Hepatocyte (in vitro differentiated cells): ENCODE measurements at regions not wholly inside any gene's neighbourhood (a gene's known extent, or its start where the extent isn't known, plus 50 kb on each side); places are given as distances from the start of the nearest gene placed in this dataset.

Source experiments
- DNase-seq: peaks from one replicate; pipeline ENCODE4 v3.0.0-alpha.2; 2016; ENCODE audit warnings: low spot score
- H2AFZ ChIP-seq: fragments of 200-600 bp; sonication (generic); 2 replicates; pipeline ENCODE4 v1.6.0; 2016; ENCODE audit warnings: antibody characterized with exemption, mild to moderate bottlenecking
- H3K27ac ChIP-seq: fragments of 200-600 bp; sonication (generic); 2 replicates; pipeline ENCODE4 v1.5.1; 2016; ENCODE audit warnings: mild to moderate bottlenecking
- H3K27me3 ChIP-seq: fragments of 200-600 bp; sonication (generic); 2 replicates; pipeline ENCODE4 v1.6.1; 2016
- H3K36me3 ChIP-seq: fragments of 200-600 bp; sonication (generic); replicated peaks from 2 replicates; pipeline ENCODE4 v1.5.1; 2016; ENCODE audit warnings: low read depth; ENCODE audit not compliant: insufficient read depth
- H3K4me1 ChIP-seq: fragments of 200-600 bp; sonication (generic); 2 replicates; pipeline ENCODE4 v1.5.1; 2016; ENCODE audit warnings: mild to moderate bottlenecking, moderate library complexity; ENCODE audit not compliant: insufficient read depth
- H3K4me2 ChIP-seq: fragments of 200-600 bp; sonication (generic); 2 replicates; pipeline ENCODE4 v1.6.0; 2016
- H3K4me3 ChIP-seq: fragments of 200-600 bp; sonication (generic); 2 replicates; pipeline ENCODE4 v1.5.1; 2016; ENCODE audit warnings: mild to moderate bottlenecking
- H3K79me2 ChIP-seq: fragments of 200-600 bp; sonication (generic); 2 replicates; pipeline ENCODE4 v1.6.0; 2017; ENCODE audit warnings: mild to moderate bottlenecking
- H3K9me2 ChIP-seq: fragments of 200-600 bp; sonication (generic); replicated peaks from 2 replicates; pipeline ENCODE4 v1.6.0; 2017; ENCODE audit warnings: mild to moderate bottlenecking; ENCODE audit not compliant: insufficient read depth
- H3K9me3 ChIP-seq: fragments of 200-600 bp; sonication (generic); 2 replicates; pipeline ENCODE4 v1.5.1; 2016; ENCODE audit warnings: low read depth, mild to moderate bottlenecking
- H4K20me1 ChIP-seq: fragments of 200-600 bp; sonication (generic); 2 replicates; pipeline ENCODE4 v1.6.0; 2016; ENCODE audit warnings: mild to moderate bottlenecking; ENCODE audit not compliant: insufficient read depth, poor library complexity, severe bottlenecking
- CTCF ChIP-seq: fragments of 200-600 bp; sonication (generic); IDR thresholded peaks from 2 replicates; pipeline ENCODE4 v1.5.1; 2016; ENCODE audit warnings: antibody characterized with exemption, mild to moderate bottlenecking; ENCODE audit not compliant: poor library complexity
- EZH2 ChIP-seq: fragments of 200-600 bp; sonication (generic); IDR thresholded peaks from 2 replicates; pipeline ENCODE4 v1.6.1; 2016; ENCODE audit warnings: antibody characterized with exemption, mild to moderate bottlenecking, borderline replicate concordance
- EZH2phosphoT487 ChIP-seq: fragments of 200-600 bp; sonication (generic); IDR thresholded peaks from one replicate; pipeline ENCODE4 v1.6.1; 2018; ENCODE audit warnings: antibody characterized with exemption, mild to moderate bottlenecking, low read depth, moderate library complexity; ENCODE audit not compliant: unreplicated experiment, severe bottlenecking
- WGBS: methylation state at CpG from one replicate; pipeline ENCODE4 v1.1.6; 2016; ENCODE audit warnings: low lambda C conversion rate; ENCODE audit errors: missing lambda C conversion rate; 5-methylcytosine and 5-hydroxymethylcytosine counted together

- no peak overlapping the region for H3K27ac ChIP-seq
- peaks cover 3% of the 10 kb centered on the region for H3K27me3 ChIP-seq
- H3K4me1 ChIP-seq, result no peaks in the 10 kb centered on the region
- no peaks in the 10 kb centered on the region for H3K79me2 ChIP-seq
- H3K4me3 ChIP-seq, result no peak overlapping the region
- 54% methylated on average over 2 of the region's 2 CpGs for WGBS
- no peak overlapping the region for H2AFZ ChIP-seq
- H4K20me1 ChIP-seq, result no peaks in the 10 kb centered on the region
- H3K4me2 ChIP-seq, result no peak overlapping the region
- no peak for DNase-seq
- H3K9me2 ChIP-seq, result no peaks in the 10 kb centered on the region
- no peaks in the 10 kb centered on the region for H3K9me3 ChIP-seq
- no peaks in the 10 kb centered on the region for H3K36me3 ChIP-seq
- no peak for TF ChIP-seq EZH2phosphoT487
- TF ChIP-seq CTCF, result no peak
- TF ChIP-seq EZH2, result no peak
Observed at GRCh38 chr10:71070741-71071140, 141.6 kb upstream of the UNC5B start.

- Histone ChIP-seq H3K79me2 (no peaks in the 10 kb centered on the region), H3K36me3 (no peaks in the 10 kb centered on the region), H3K4me2 (no peak overlapping the region), H3K9me3 (no peaks in the 10 kb centered on the region), H3K4me3 (no peak overlapping the region), H3K4me1 (no peaks in the 10 kb centered on the region), H3K27ac (no peak overlapping the region), H3K27me3 (peaks cover 3% of the 10 kb centered on the region), H4K20me1 (no peaks in the 10 kb centered on the region), H2AFZ (no peak overlapping the region), H3K9me2 (no peaks in the 10 kb centered on the region)
- no peak for TF ChIP-seq EZH2phosphoT487
- DNase-seq, result no peak
- WGBS, result 82% methylated on average over 11 of the region's 11 CpGs
Observed at GRCh38 chr10:71072131-71072822, 140.1 kb upstream of the UNC5B start.

- DNase-seq, result no peak
- Histone ChIP-seq H3K4me2 (no peak overlapping the region), H3K27ac (no peak overlapping the region), H3K4me3 (no peak overlapping the region), H3K27me3 (peaks cover 3% of the 10 kb centered on the region), H2AFZ (no peak overlapping the region), H4K20me1 (no peaks in the 10 kb centered on the region), H3K36me3 (no peaks in the 10 kb centered on the region), H3K79me2 (no peaks in the 10 kb centered on the region), H3K4me1 (no peaks in the 10 kb centered on the region), H3K9me2 (no peaks in the 10 kb centered on the region), H3K9me3 (no peaks in the 10 kb centered on the region)
- no peak for TF ChIP-seq CTCF
- no peak for TF ChIP-seq EZH2
- no peak for TF ChIP-seq EZH2phosphoT487
- 87% methylated on average over 5 of the region's 5 CpGs for WGBS
Observed at GRCh38 chr10:71072823-71073210, 139.6 kb upstream of the UNC5B start.

- no peaks in the 10 kb centered on the region for H3K9me3 ChIP-seq
- 83% methylated on average over 12 of the region's 12 CpGs for WGBS
- TF ChIP-seq CTCF (no peak), EZH2phosphoT487 (no peak), EZH2 (no peak)
- no peaks in the 10 kb centered on the region for H3K36me3 ChIP-seq
- no peak overlapping the region for H3K27ac ChIP-seq
- no peaks in the 10 kb centered on the region for H3K79me2 ChIP-seq
- H3K27me3 ChIP-seq, result peaks cover 3% of the 10 kb centered on the region
- no peaks in the 10 kb centered on the region for H3K4me1 ChIP-seq
- no peak overlapping the region for H3K4me3 ChIP-seq
- no peak overlapping the region for H3K4me2 ChIP-seq
- H3K9me2 ChIP-seq, result no peaks in the 10 kb centered on the region
- H4K20me1 ChIP-seq, result no peaks in the 10 kb centered on the region
- no peak for DNase-seq
- H2AFZ ChIP-seq, result no peak overlapping the region
Observed at GRCh38 chr10:71073451-71074175, 138.8 kb upstream of the UNC5B start.
